Keratinocyte (primary cell): ENCODE measurements at regions not wholly inside any gene's neighbourhood (a gene's known extent, or its start where the extent isn't known, plus 50 kb on each side); places are given as distances from the start of the nearest gene placed in this dataset.

Experiments used
- DNase-seq: peaks from one replicate; pipeline ENCODE4 v3.0.0-alpha.2; 2011; ENCODE audit warnings: low read depth, missing footprints, low spot score
- FAIRE-seq: peaks from 2 replicates; lab custom pipeline; 2011; peaks lifted over from hg19 to GRCh38; lab: Jason Lieb, UNC
- H2AFZ ChIP-seq: 2 replicates; pipeline ENCODE4 v1.6.0; 2012; ENCODE audit warnings: low read length, control low read depth, inconsistent platforms; ENCODE audit not compliant: control insufficient read depth
- H3K27ac ChIP-seq: 2 replicates; pipeline ENCODE4 v1.5.1; 2011; ENCODE audit warnings: low read length; ENCODE audit not compliant: control insufficient read depth, insufficient read depth
- H3K27me3 ChIP-seq: 3 replicates; pipeline ENCODE4 v1.6.0; 2011; ENCODE audit warnings: low read length; ENCODE audit not compliant: control insufficient read depth, insufficient read depth; ENCODE audit errors: extremely low read depth
- H3K36me3 ChIP-seq, 2 experiments: 2 replicates in 1 of 2; 3 replicates in 1 of 2; pipeline ENCODE4 v1.5.1; 2011; ENCODE audit warnings: low read length in 2 of 2, mild to moderate bottlenecking in 1 of 2; ENCODE audit not compliant: control insufficient read depth in 2 of 2, insufficient read depth in 2 of 2; ENCODE audit errors: extremely low read depth in 1 of 2
- H3K4me1 ChIP-seq: 3 replicates; pipeline ENCODE4 v1.5.1; 2011; ENCODE audit warnings: low read length; ENCODE audit not compliant: control insufficient read depth, insufficient read depth; ENCODE audit errors: extremely low read depth
- H3K4me2 ChIP-seq: 3 replicates; pipeline ENCODE4 v1.6.0; 2011; ENCODE audit warnings: low read depth, low read length; ENCODE audit not compliant: control insufficient read depth, insufficient read depth; ENCODE audit errors: extremely low read depth
- H3K4me3 ChIP-seq, 3 experiments: fragments of 200-600 bp in 1 of 3; sonication (generic) in 1 of 3; 2 replicates in 2 of 3; 3 replicates in 1 of 3; pipeline ENCODE4 v1.5.1; 2011 to 2016; ENCODE audit warnings: low read length in 3 of 3, mild to moderate bottlenecking in 3 of 3, control low read depth in 2 of 3, inconsistent platforms in 1 of 3, low read depth in 1 of 3, mixed read lengths in 1 of 3, mixed run types in 1 of 3, moderate library complexity in 1 of 3; ENCODE audit not compliant: control insufficient read depth in 2 of 3, insufficient read depth in 2 of 3; ENCODE audit errors: extremely low read depth in 1 of 3
- H3K79me2 ChIP-seq: 2 replicates; pipeline ENCODE4 v1.6.0; 2012; ENCODE audit warnings: low read length; ENCODE audit not compliant: control insufficient read depth, insufficient read depth
- H3K9ac ChIP-seq: 3 replicates; pipeline ENCODE4 v1.6.0; 2011; ENCODE audit warnings: low read length; ENCODE audit not compliant: control insufficient read depth, insufficient read depth; ENCODE audit errors: extremely low read depth
- H3K9me1 ChIP-seq: 3 replicates; pipeline ENCODE4 v1.6.0; 2011; ENCODE audit warnings: low read length; ENCODE audit not compliant: control insufficient read depth, insufficient read depth; ENCODE audit errors: extremely low read depth
- H3K9me3 ChIP-seq: 2 replicates; pipeline ENCODE4 v1.5.1; 2012; ENCODE audit warnings: low read depth, low read length; ENCODE audit not compliant: control insufficient read depth
- H4K20me1 ChIP-seq: 3 replicates; pipeline ENCODE4 v1.6.0; 2011; ENCODE audit warnings: low read length; ENCODE audit not compliant: control insufficient read depth, insufficient read depth; ENCODE audit errors: extremely low read depth
- CTCF ChIP-seq, 3 experiments: IDR thresholded peaks in 1 of 3; conservative IDR thresholded peaks in 1 of 3; optimal IDR thresholded peaks in 1 of 3; 2 replicates in 2 of 3; 3 replicates in 1 of 3; pipeline versions ENCODE3 to v1.5.1; 2011; ENCODE audit warnings: low read length in 3 of 3, mild to moderate bottlenecking in 3 of 3, moderate library complexity in 2 of 3, control low read depth in 1 of 3, inconsistent platforms in 1 of 3; ENCODE audit not compliant: insufficient read depth in 2 of 3; ENCODE audit errors: extremely low read depth in 1 of 3
- EZH2 ChIP-seq: IDR thresholded peaks from one replicate; pipeline ENCODE4 v1.6.1; 2012; ENCODE audit warnings: inconsistent platforms, mild to moderate bottlenecking, low read length, moderate library complexity
- dilution Hi-C: fragments of 300-500 bp; cut with MboI; formaldehyde crosslinking; loops from one replicate; pipeline ENCODE4 v1.7.0; 2020; ENCODE audit warnings: low sequenced_read_pairs; ENCODE audit not compliant: extremely low pct_ligation_motif_present

DNA sequence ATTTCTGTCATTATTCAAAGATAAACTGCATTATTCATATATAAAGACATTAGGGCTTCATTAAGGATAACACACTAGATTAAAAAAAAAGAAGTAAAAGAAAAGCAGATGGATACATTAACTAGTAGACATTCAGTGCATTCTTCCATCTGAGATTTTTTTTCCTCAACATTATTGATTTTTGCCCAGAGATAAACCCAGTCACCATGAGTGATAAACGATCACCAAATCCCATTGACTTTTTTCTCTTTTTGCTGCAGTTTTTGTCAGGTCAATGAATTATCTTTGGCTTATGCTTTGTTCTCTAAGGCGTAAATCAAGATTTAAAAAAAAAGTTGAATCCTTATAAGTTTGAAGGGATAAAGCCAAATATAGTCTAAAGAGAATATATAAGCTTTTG lies 925.0 kb downstream of the GBE1 start:
- H3K27ac ChIP-seq = no peak overlapping the region
- TF ChIP-seq CTCF (optimal IDR thresholded peaks at IDR 0.05 in 1 of 3, IDR thresholded peaks at IDR 0.05 in 1 of 3, conservative IDR thresholded peaks at IDR 0.05 in 1 of 3; ENCODE audit: extremely low read depth in 1 of 3, insufficient read depth in 2 of 3, low read length in 3 of 3) (no peak), EZH2 (no peak)
- no peaks in the 10 kb centered on the region for H3K36me3 ChIP-seq
- H3K27me3 ChIP-seq = no peaks in the 10 kb centered on the region
- DNase-seq (no peak), FAIRE-seq (no peak)
- H3K9ac ChIP-seq = no peak overlapping the region
- H3K4me2 ChIP-seq = no peak overlapping the region
- dilution Hi-C loops = no loop called here
- no peaks in the 10 kb centered on the region for H3K79me2 ChIP-seq
- H2AFZ ChIP-seq = no peak overlapping the region
- no peaks in the 10 kb centered on the region for H3K4me1 ChIP-seq
- H3K4me3 ChIP-seq = no peak overlapping the region
- H4K20me1 ChIP-seq = no peaks in the 10 kb centered on the region
- no peaks in the 10 kb centered on the region for H3K9me1 ChIP-seq
- H3K9me3 ChIP-seq = no peaks in the 10 kb centered on the region

- Histone ChIP-seq H3K36me3 (no peaks in the 10 kb centered on the region), H3K9ac (no peak overlapping the region), H3K27me3 (no peaks in the 10 kb centered on the region), H3K4me1 (no peaks in the 10 kb centered on the region), H3K79me2 (no peaks in the 10 kb centered on the region), H2AFZ (no peak overlapping the region), H3K9me1 (no peaks in the 10 kb centered on the region), H3K4me2 (no peak overlapping the region), H3K9me3 (no peaks in the 10 kb centered on the region), H3K27ac (no peak overlapping the region), H3K4me3 (no peak overlapping the region), H4K20me1 (no peaks in the 10 kb centered on the region)
- TF ChIP-seq EZH2 = no peak
- no peak for TF ChIP-seq CTCF (optimal IDR thresholded peaks at IDR 0.05 in 1 of 3, IDR thresholded peaks at IDR 0.05 in 1 of 3, conservative IDR thresholded peaks at IDR 0.05 in 1 of 3; ENCODE audit: extremely low read depth in 1 of 3, insufficient read depth in 2 of 3, low read length in 3 of 3)
- no peak for DNase-seq
- dilution Hi-C loops = no loop called here
- FAIRE-seq = no peak
Measured at GRCh38 chr3:80807577-80807976, 953.9 kb downstream of the GBE1 start.
